Neuronal stem cell (in vitro differentiated cells): ENCODE measurements at regions not wholly inside any gene's neighbourhood (a gene's known extent, or its start where the extent isn't known, plus 50 kb on each side); places are given as distances from the start of the nearest gene placed in this dataset.

Source experiments
- DNase-seq: peaks from one replicate; pipeline ENCODE4 v3.0.0-alpha.2; 2013; ENCODE audit warnings: low spot score
- H2AFZ ChIP-seq: one replicate; pipeline ENCODE4 v1.6.1; 2013; ENCODE audit warnings: mild to moderate bottlenecking, low read length, inconsistent platforms
- H2AK5ac ChIP-seq: 2 replicates; pipeline ENCODE4 v1.6.1; 2013; ENCODE audit warnings: low read depth, mild to moderate bottlenecking, inconsistent platforms, low read length, moderate library complexity, mixed read lengths
- H2BK120ac ChIP-seq: 2 replicates; pipeline ENCODE4 v1.6.1; 2013; ENCODE audit warnings: low read depth, mild to moderate bottlenecking, inconsistent platforms, low read length, moderate library complexity, mixed read lengths
- H2BK12ac ChIP-seq: one replicate; pipeline ENCODE4 v1.6.1; 2013; ENCODE audit warnings: low read length, inconsistent platforms
- H2BK15ac ChIP-seq: 2 replicates; pipeline ENCODE4 v1.6.1; 2013; ENCODE audit warnings: mild to moderate bottlenecking, low read length, inconsistent platforms, mixed read lengths
- H2BK5ac ChIP-seq: one replicate; pipeline ENCODE4 v1.6.1; 2013; ENCODE audit warnings: inconsistent platforms, mild to moderate bottlenecking, low read length, moderate library complexity
- H3K14ac ChIP-seq: one replicate; pipeline ENCODE4 v1.6.1; 2013; ENCODE audit warnings: low read length, inconsistent platforms
- H3K18ac ChIP-seq: 2 replicates; pipeline ENCODE4 v1.6.1; 2013; ENCODE audit warnings: low read length, inconsistent platforms
- H3K23ac ChIP-seq: 2 replicates; pipeline ENCODE4 v1.6.1; 2013; ENCODE audit warnings: low read depth, mild to moderate bottlenecking, mixed read lengths, low read length, inconsistent platforms; ENCODE audit not compliant: poor library complexity
- H3K27ac ChIP-seq: replicated peaks from 3 replicates; pipeline ENCODE4 v1.5.1; 2013; ENCODE audit warnings: low read length, inconsistent platforms
- H3K27me3 ChIP-seq, 3 experiments: 2 replicates each; pipeline ENCODE4 v1.6.1; 2013; ENCODE audit warnings: low read length in 3 of 3, mild to moderate bottlenecking in 2 of 3, inconsistent platforms in 1 of 3, low read depth in 1 of 3, mixed read lengths in 1 of 3, moderate library complexity in 1 of 3; ENCODE audit not compliant: control insufficient read depth in 3 of 3, insufficient read depth in 3 of 3
- H3K36me3 ChIP-seq, 2 donors: replicated peaks in 1 of 2; 2 replicates each; pipeline ENCODE4 v1.6.1; 2013; ENCODE audit warnings: low read length in 2 of 2; ENCODE audit not compliant: control insufficient read depth in 2 of 2, insufficient read depth in 2 of 2
- H3K4ac ChIP-seq: 2 replicates; pipeline ENCODE4 v1.6.1; 2013; ENCODE audit warnings: inconsistent platforms, mild to moderate bottlenecking, low read length, moderate library complexity
- H3K4me1 ChIP-seq, 2 donors: 1 replicate in 1 of 2; 2 replicates in 1 of 2; pipeline ENCODE4 v1.6.1; 2013; ENCODE audit warnings: low read length in 2 of 2, low read depth in 1 of 2; ENCODE audit not compliant: control insufficient read depth in 2 of 2, insufficient read depth in 1 of 2
- H3K4me2 ChIP-seq: one replicate; pipeline ENCODE4 v1.6.1; 2013; ENCODE audit warnings: mild to moderate bottlenecking, low read length, inconsistent platforms; ENCODE audit not compliant: insufficient read depth, poor library complexity, severe bottlenecking
- H3K4me3 ChIP-seq, 2 donors: 2 replicates each; pipeline ENCODE4 v1.5.1; 2013; ENCODE audit warnings: low read length in 2 of 2, mild to moderate bottlenecking in 2 of 2, inconsistent platforms in 1 of 2, moderate library complexity in 1 of 2
- H3K79me1 ChIP-seq: one replicate; pipeline ENCODE4 v1.6.1; 2013; ENCODE audit warnings: low read depth, mild to moderate bottlenecking, inconsistent platforms, low read length, moderate library complexity
- H3K9ac ChIP-seq: one replicate; pipeline ENCODE4 v1.6.1; 2013; ENCODE audit warnings: mild to moderate bottlenecking, low read depth, low read length, inconsistent platforms; ENCODE audit not compliant: poor library complexity
- H3K9me3 ChIP-seq, 2 donors: replicated peaks in 1 of 2; 2 replicates each; pipeline versions ENCODE3 to v1.6.1; 2013; ENCODE audit warnings: low read length in 2 of 2, mild to moderate bottlenecking in 2 of 2, inconsistent platforms in 1 of 2, low read depth in 1 of 2, mixed read lengths in 1 of 2, moderate library complexity in 1 of 2; ENCODE audit not compliant: control insufficient read depth in 2 of 2, insufficient read depth in 1 of 2
- H4K8ac ChIP-seq: one replicate; pipeline ENCODE4 v1.6.1; 2013; ENCODE audit warnings: low read depth, mild to moderate bottlenecking, inconsistent platforms, low read length, moderate library complexity
- H4K91ac ChIP-seq: one replicate; pipeline ENCODE4 v1.6.1; 2013; ENCODE audit warnings: low read length, low read depth, mild to moderate bottlenecking, inconsistent platforms; ENCODE audit not compliant: poor library complexity
- WGBS, 2 donors: extraction: QIAGEN DNeasy Blood & Tissue Kit; methylation state at CpG; one replicate each; pipeline ENCODE4 v1.1.7; 2013; ENCODE audit warnings: missing lambda C conversion rate in 2 of 2, mixed read lengths in 1 of 2; ENCODE audit not compliant: insufficient read length in 2 of 2, insufficient replicate concordance in 1 of 2; ENCODE audit errors: extremely low coverage in 2 of 2; 5-methylcytosine and 5-hydroxymethylcytosine counted together

DNA sequence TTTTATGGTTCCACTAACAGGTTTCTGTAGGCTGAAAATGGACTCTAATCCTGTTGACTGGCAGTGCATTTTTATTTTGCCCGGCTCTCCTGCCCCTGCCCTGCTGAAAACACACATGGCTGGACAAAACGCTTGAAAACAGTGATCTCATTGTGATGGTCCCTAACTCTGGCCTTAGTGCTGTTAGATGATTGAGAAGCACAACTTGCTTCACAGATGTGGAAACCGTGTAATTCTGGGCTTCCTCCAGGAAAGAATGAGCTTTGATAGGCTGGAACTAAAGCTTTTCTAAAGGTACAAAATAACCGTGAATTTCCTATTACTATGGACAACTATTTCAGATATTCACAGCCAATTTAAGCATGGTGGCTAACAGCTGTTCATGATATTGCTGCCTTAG lies 121.4 kb downstream of the VGLL3 start:
- H3K4me3 ChIP-seq, result no peak overlapping the region
- no peak overlapping the region for H4K8ac ChIP-seq
- no peaks in the 10 kb centered on the region for H3K27me3 ChIP-seq
- no peak overlapping the region for H2BK120ac ChIP-seq
- WGBS, 2 donors, result no CpG with 5 or more reads among the region's 4 CpGs
- no peak overlapping the region for H4K91ac ChIP-seq
- H2AFZ ChIP-seq, result peak overlapping the region; percentile 27
- DNase-seq, result no peak
- no peak overlapping the region for H3K23ac ChIP-seq
- H3K14ac ChIP-seq, result no peak overlapping the region
- H3K9me3 ChIP-seq, result no peaks in the 10 kb centered on the region
- no peak overlapping the region for H3K4me2 ChIP-seq
- H3K27ac ChIP-seq, result no peak overlapping the region
- H2BK12ac ChIP-seq, result no peak overlapping the region
- no peaks in the 10 kb centered on the region for H3K36me3 ChIP-seq
- no peak overlapping the region for H2AK5ac ChIP-seq
- H3K4ac ChIP-seq, result no peak overlapping the region
- H3K18ac ChIP-seq, result no peak overlapping the region
- no peak overlapping the region for H2BK5ac ChIP-seq
- no peak overlapping the region for H3K9ac ChIP-seq
- no peaks in the 10 kb centered on the region for H3K79me1 ChIP-seq
- no peak overlapping the region for H2BK15ac ChIP-seq
- H3K4me1 ChIP-seq, result no peaks in the 10 kb centered on the region

DNA sequence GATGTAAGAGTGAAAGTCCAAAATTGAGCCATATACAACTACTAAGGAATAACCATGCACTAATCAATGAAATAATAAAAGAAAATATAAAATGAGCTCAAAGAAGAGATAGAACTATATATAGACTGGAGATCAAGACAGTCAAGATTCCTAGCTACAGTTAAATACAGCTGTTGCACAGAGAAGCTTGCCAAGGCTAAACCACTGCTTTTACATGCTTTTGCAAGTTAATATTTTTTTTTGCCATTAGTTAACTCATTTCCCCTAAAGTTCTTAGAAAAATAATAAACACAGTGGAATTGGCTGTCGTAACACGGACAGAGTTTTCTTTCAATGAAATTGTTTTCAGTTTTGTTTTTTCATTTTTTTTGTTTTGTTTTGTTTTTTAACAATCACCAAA lies 123.0 kb downstream of the VGLL3 start:
- H3K4me3 ChIP-seq, result no peak overlapping the region
- H2AFZ ChIP-seq, result no peak overlapping the region
- H3K23ac ChIP-seq, result no peak overlapping the region
- H3K4me1 ChIP-seq, result no peaks in the 10 kb centered on the region
- H3K27ac ChIP-seq, result no peak overlapping the region
- H2BK120ac ChIP-seq, result no peak overlapping the region
- no peak overlapping the region for H2BK12ac ChIP-seq
- H4K8ac ChIP-seq, result no peak overlapping the region
- no peak overlapping the region for H3K14ac ChIP-seq
- H3K4me2 ChIP-seq, result no peak overlapping the region
- H3K27me3 ChIP-seq, result no peaks in the 10 kb centered on the region
- no peak overlapping the region for H4K91ac ChIP-seq
- no peak overlapping the region for H2AK5ac ChIP-seq
- no peak overlapping the region for H3K18ac ChIP-seq
- H3K9me3 ChIP-seq, result peaks cover 0 to 2% of the 10 kb centered on the region in 2 donors
- H3K79me1 ChIP-seq, result no peaks in the 10 kb centered on the region
- WGBS, 2 donors, result no CpG with 5 or more reads among the region's 2 CpGs
- no peak overlapping the region for H2BK15ac ChIP-seq
- DNase-seq, result no peak
- H3K4ac ChIP-seq, result no peak overlapping the region
- H3K9ac ChIP-seq, result no peak overlapping the region
- H3K36me3 ChIP-seq, result no peaks in the 10 kb centered on the region
- H2BK5ac ChIP-seq, result no peak overlapping the region

DNA sequence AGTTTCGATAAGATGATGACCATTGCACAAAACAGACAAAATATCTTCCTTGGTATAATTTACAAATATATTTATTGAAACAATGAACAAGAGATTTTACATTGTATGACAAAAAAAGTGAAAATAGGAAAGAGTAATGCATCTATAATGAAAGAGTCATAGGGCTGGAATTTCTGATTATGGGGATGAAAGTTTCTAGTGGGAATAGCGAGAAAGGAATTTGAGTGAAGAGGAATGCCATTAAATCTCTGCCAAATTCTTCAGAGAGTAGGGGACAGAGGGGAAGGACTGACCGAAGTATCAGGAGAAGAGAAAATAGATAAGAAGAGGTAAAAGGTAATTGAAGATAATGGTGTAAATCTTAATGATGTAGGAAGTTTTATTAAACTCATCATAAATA lies 125.4 kb downstream of the VGLL3 start:
- DNase-seq, result no peak
- Histone ChIP-seq H3K4me3 (no peak overlapping the region), H3K4me1 (no peaks in the 10 kb centered on the region), H3K4ac (no peak overlapping the region), H4K91ac (no peak overlapping the region), H3K36me3 (no peaks in the 10 kb centered on the region), H2BK5ac (no peak overlapping the region), H3K18ac (no peak overlapping the region), H3K23ac (no peak overlapping the region), H2BK15ac (no peak overlapping the region), H3K79me1 (no peaks in the 10 kb centered on the region), H4K8ac (no peak overlapping the region), H2AK5ac (no peak overlapping the region), H2AFZ (peak overlapping the region; percentile 16), H3K9me3 (peaks cover 0 to 2% of the 10 kb centered on the region in 2 donors), H3K14ac (no peak overlapping the region), H3K4me2 (no peak overlapping the region), H2BK120ac (no peak overlapping the region), H3K27ac (no peak overlapping the region), H3K9ac (no peak overlapping the region), H2BK12ac (no peak overlapping the region), H3K27me3 (no peaks in the 10 kb centered on the region)
- 100% methylated on average over 1 of the region's 3 CpGs; no CpG with 5 or more reads in 1 of the 2 donors for WGBS, 2 donors

DNA sequence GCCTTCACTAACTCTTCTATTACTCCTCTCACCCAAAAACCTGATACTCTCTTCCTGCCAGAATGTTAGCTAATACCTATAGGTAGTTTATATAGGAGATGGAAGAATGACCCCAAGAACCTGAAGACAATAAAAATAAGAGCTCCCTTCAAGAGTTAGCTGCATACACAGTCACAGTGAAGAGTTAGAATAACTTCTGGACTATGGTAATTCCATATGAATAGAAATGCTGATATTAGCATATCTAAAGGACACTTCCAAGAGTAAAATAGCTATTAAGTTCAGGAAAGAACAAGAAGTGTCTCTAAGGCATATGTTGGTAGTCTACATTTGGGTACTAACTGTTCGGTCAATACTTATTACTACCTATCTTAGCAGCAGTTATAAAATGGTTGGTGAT lies 134.2 kb downstream of the VGLL3 start:
- Histone ChIP-seq H2BK120ac (no peak overlapping the region), H4K91ac (no peak overlapping the region)
- no CpG with 5 or more reads among the region's 1 CpG for WGBS, 2 donors

More for the DNA sequence above, 134.2 kb downstream of the VGLL3 start:
- Histone ChIP-seq H3K4me3 (no peak overlapping the region), H3K4me1 (no peaks in the 10 kb centered on the region), H3K36me3 (no peaks in the 10 kb centered on the region), H2AFZ (no peak overlapping the region), H3K4me2 (no peak overlapping the region), H3K79me1 (no peaks in the 10 kb centered on the region), H4K8ac (no peak overlapping the region), H2BK15ac (no peak overlapping the region), H3K27me3 (no peaks in the 10 kb centered on the region), H2AK5ac (no peak overlapping the region), H3K9ac (no peak overlapping the region), H3K9me3 (no peaks in the 10 kb centered on the region), H3K23ac (no peak overlapping the region), H2BK12ac (no peak overlapping the region), H3K4ac (no peak overlapping the region), H2BK5ac (no peak overlapping the region), H3K27ac (no peak overlapping the region), H3K14ac (no peak overlapping the region), H3K18ac (no peak overlapping the region)
- no peak for DNase-seq
